MM.1S (cell line): ENCODE measurements at regions not wholly inside any gene's neighbourhood (a gene's known extent, or its start where the extent isn't known, plus 50 kb on each side); places are given as distances from the start of the nearest gene placed in this dataset.

Source experiments
- CTCF ChIP-seq: fragments of 300-600 bp; sonication (generic); IDR thresholded peaks from 2 replicates; pipeline ENCODE4 v1.5.1; 2016; ENCODE audit warnings: antibody characterized with exemption, low read length, mixed read lengths
- EZH2 ChIP-seq: fragments of 300-600 bp; sonication (generic); optimal IDR thresholded peaks from 2 replicates; pipeline ENCODE3; 2017; ENCODE audit warnings: low read depth, mild to moderate bottlenecking, antibody characterized with exemption, low read length, mixed read lengths
- EZH2phosphoT487 ChIP-seq: fragments of 300-600 bp; sonication (generic); IDR thresholded peaks from 2 replicates; pipeline ENCODE4 v1.6.1; 2018; ENCODE audit warnings: antibody characterized with exemption, low read length

GRCh38 chr4:4752025-4752424, 107.4 kb upstream of the MSX1 start:
- no peak for TF ChIP-seq EZH2phosphoT487
- no peak for TF ChIP-seq CTCF
- TF ChIP-seq EZH2 = no peak
